ENCODE measurements at regions not wholly inside any gene's neighbourhood (a gene's known extent, or its start where the extent isn't known, plus 50 kb on each side); places are given as distances from the start of the nearest gene placed in this dataset.
"Not testable (repeated sequence)": the region's sequence is repeated elsewhere in the genome, so short reads cannot be mapped to it uniquely, and the experiment has no call there.

GRCh38 chr13:54709546-54709945 is 1680.9 kb downstream of the OLFM4 start:
- no peak overlapping the region for H3K9ac ChIP-seq (ENCODE audit: low read length)
- H3K4me1 ChIP-seq (ENCODE audit: insufficient read depth, low read length): no peaks in the 10 kb centered on the region; the same call in 1 of the 2 replicates
- H3K9me2 ChIP-seq (replicated peaks; ENCODE audit: low read length): no peaks in the 10 kb centered on the region
- no peaks in the 10 kb centered on the region for H3K36me3 ChIP-seq (ENCODE audit: low read depth, low read length)
- intact Hi-C loops (cut with micrococcal nuclease): no loop called here
- DNase-seq: peak; percentile 62
- no peaks in the 10 kb centered on the region for H3K9me3 ChIP-seq (ENCODE audit: low read length)
- CTCF ChIA-PET: no interaction called here
- no peaks in the 10 kb centered on the region for H3K27me3 ChIP-seq (ENCODE audit: low read length)
- TF ChIP-seq EZH2phosphoT487 (IDR thresholded peaks at IDR 0.05; ENCODE audit: borderline replicate concordance, low read length): no peak
- TF ChIP-seq CTCF (conservative IDR thresholded peaks at IDR 0.05; ENCODE audit: low read depth, low read length): no peak
- TF ChIP-seq EZH2 (IDR thresholded peaks at IDR 0.05; ENCODE audit: low read length, unreplicated experiment): no peak
- H2AFZ ChIP-seq (ENCODE audit: low read length): no peak overlapping the region
- BruUV-seq (replicated peaks): no TSS peak
- POLR2A ChIA-PET (ENCODE audit: unreplicated experiment): no interaction called here
- H3K4me3 ChIP-seq (ENCODE audit: low read length): no peak overlapping the region
- peak overlapping the region; percentile 9; the same call in 1 of the 2 replicates for H3K27ac ChIP-seq (ENCODE audit: low read length)
- no peaks in the 10 kb centered on the region for H4K20me1 ChIP-seq (ENCODE audit: low read length)
- ATAC-seq: peak; percentile 78
- no peaks in the 10 kb centered on the region for H3K79me2 ChIP-seq (ENCODE audit: low read length)
- no peaks in the 10 kb centered on the region for H3F3A ChIP-seq (ENCODE audit: low read length, unreplicated experiment)
- no peak overlapping the region for H3K4me2 ChIP-seq (ENCODE audit: low read length)

- Histone ChIP-seq H3F3A (ENCODE audit: low read length, unreplicated experiment) (no peaks in the 10 kb centered on the region), H3K9me3 (ENCODE audit: low read length) (no peaks in the 10 kb centered on the region), H3K79me2 (ENCODE audit: low read length) (no peaks in the 10 kb centered on the region), H3K27ac (ENCODE audit: low read length) (no peak overlapping the region), H3K36me3 (ENCODE audit: low read depth, low read length) (no peaks in the 10 kb centered on the region), H2AFZ (ENCODE audit: low read length) (no peak overlapping the region), H4K20me1 (ENCODE audit: low read length) (no peaks in the 10 kb centered on the region), H3K9ac (ENCODE audit: low read length) (no peak overlapping the region), H3K9me2 (replicated peaks; ENCODE audit: low read length) (no peaks in the 10 kb centered on the region), H3K27me3 (ENCODE audit: low read length) (no peaks in the 10 kb centered on the region), H3K4me3 (ENCODE audit: low read length) (no peak overlapping the region), H3K4me1 (ENCODE audit: insufficient read depth, low read length) (no peaks in the 10 kb centered on the region), H3K4me2 (ENCODE audit: low read length) (no peak overlapping the region)
- CTCF ChIA-PET: no interaction called here
- DNase-seq (no peak), ATAC-seq (0 out of 2 replicates have a peak, but pooled peaks have one; percentile 37)
- POLR2A ChIA-PET (ENCODE audit: unreplicated experiment): no interaction called here
- no peak for TF ChIP-seq EZH2phosphoT487 (IDR thresholded peaks at IDR 0.05; ENCODE audit: borderline replicate concordance, low read length)
- no peak for TF ChIP-seq CTCF (conservative IDR thresholded peaks at IDR 0.05; ENCODE audit: low read depth, low read length)
- no peak for TF ChIP-seq EZH2 (IDR thresholded peaks at IDR 0.05; ENCODE audit: low read length, unreplicated experiment)
- BruUV-seq (replicated peaks): no TSS peak
- intact Hi-C loops (cut with micrococcal nuclease): no loop called here
Observed at GRCh38 chr13:54733639-54734038, 1705.0 kb downstream of the OLFM4 start.

GRCh38 chr13:54737211-54737610 is 1708.6 kb downstream of the OLFM4 start:
- H3K27ac ChIP-seq (ENCODE audit: low read length); H3K4me3 ChIP-seq (ENCODE audit: low read length); POLR2A ChIA-PET (ENCODE audit: unreplicated experiment); intact Hi-C loops (cut with micrococcal nuclease); H3K4me1 ChIP-seq (ENCODE audit: insufficient read depth, low read length); H4K20me1 ChIP-seq (ENCODE audit: low read length); H3K4me2 ChIP-seq (ENCODE audit: low read length); CTCF ChIA-PET; H2AFZ ChIP-seq (ENCODE audit: low read length); DNase-seq; BruUV-seq (replicated peaks); ATAC-seq; H3K9ac ChIP-seq (ENCODE audit: low read length); H3K36me3 ChIP-seq (ENCODE audit: low read depth, low read length); H3K79me2 ChIP-seq (ENCODE audit: low read length); H3K9me2 ChIP-seq (replicated peaks; ENCODE audit: low read length); H3F3A ChIP-seq (ENCODE audit: low read length, unreplicated experiment); H3K27me3 ChIP-seq (ENCODE audit: low read length); H3K9me3 ChIP-seq (ENCODE audit: low read length): not testable (repeated sequence)

Data from PC-3 (cell line).